H9 (cell line): ENCODE measurements at regions not wholly inside any gene's neighbourhood (a gene's known extent, or its start where the extent isn't known, plus 50 kb on each side); places are given as distances from the start of the nearest gene placed in this dataset.

Experiments
- DNase-seq: peaks from one replicate; pipeline ENCODE4 v3.0.0-alpha.2; 2017
- H2AFZ ChIP-seq: one replicate; pipeline ENCODE4 v1.6.1; 2013; ENCODE audit warnings: mild to moderate bottlenecking, low read length, control low read depth, moderate library complexity
- H2AK5ac ChIP-seq: 2 replicates; pipeline ENCODE4 v1.6.1; 2013; ENCODE audit warnings: low read length, control low read depth, mixed read lengths; ENCODE audit not compliant: insufficient read length
- H2BK120ac ChIP-seq: one replicate; pipeline ENCODE4 v1.6.1; 2013; ENCODE audit warnings: low read depth, mild to moderate bottlenecking, low read length, control low read depth, inconsistent platforms; ENCODE audit not compliant: poor library complexity, severe bottlenecking
- H2BK12ac ChIP-seq: 2 replicates; pipeline ENCODE4 v1.6.1; 2013; ENCODE audit warnings: low read length, control low read depth, mixed read lengths, low read depth; ENCODE audit not compliant: insufficient read length
- H2BK15ac ChIP-seq: 2 replicates; pipeline ENCODE4 v1.6.1; 2013; ENCODE audit warnings: low read depth, low read length, control low read depth
- H2BK20ac ChIP-seq: one replicate; pipeline ENCODE4 v1.6.1; 2013; ENCODE audit warnings: low read depth, mild to moderate bottlenecking, low read length, control low read depth, inconsistent platforms; ENCODE audit not compliant: poor library complexity, severe bottlenecking
- H2BK5ac ChIP-seq: 2 replicates; pipeline ENCODE4 v1.6.1; 2013; ENCODE audit warnings: low read length, control low read depth, mixed read lengths; ENCODE audit not compliant: insufficient read length
- H3K14ac ChIP-seq: 2 replicates; pipeline ENCODE4 v1.6.1; 2013; ENCODE audit warnings: low read length, control low read depth; ENCODE audit not compliant: insufficient read depth
- H3K18ac ChIP-seq: 2 replicates; pipeline ENCODE4 v1.6.1; 2013; ENCODE audit warnings: low read depth, mild to moderate bottlenecking, mixed read lengths, low read length, control low read depth; ENCODE audit not compliant: insufficient read length
- H3K23ac ChIP-seq: 2 replicates; pipeline ENCODE4 v1.6.1; 2013; ENCODE audit warnings: low read length, control low read depth, mixed read lengths, low read depth; ENCODE audit not compliant: insufficient read length
- H3K23me2 ChIP-seq: 2 replicates; pipeline ENCODE4 v1.6.1; 2013; ENCODE audit warnings: low read depth, mild to moderate bottlenecking, mixed read lengths, low read length, control low read depth; ENCODE audit not compliant: insufficient read length, poor library complexity, severe bottlenecking
- H3K27ac ChIP-seq: 2 replicates; pipeline ENCODE4 v1.5.1; 2013; ENCODE audit warnings: low read length, control low read depth, mixed read lengths, low read depth; ENCODE audit not compliant: insufficient read length
- H3K27me3 ChIP-seq: 2 replicates; pipeline ENCODE4 v1.6.1; 2013; ENCODE audit warnings: low read length, control low read depth, inconsistent platforms; ENCODE audit not compliant: insufficient read depth
- H3K4ac ChIP-seq: 2 replicates; pipeline ENCODE4 v1.6.1; 2013; ENCODE audit warnings: low read depth, mild to moderate bottlenecking, control low read depth, inconsistent platforms, low read length, moderate library complexity
- H3K4me1 ChIP-seq: 2 replicates; pipeline ENCODE4 v1.6.1; 2013; ENCODE audit warnings: low read length, control low read depth, inconsistent platforms; ENCODE audit not compliant: insufficient read depth
- H3K4me2 ChIP-seq: 2 replicates; pipeline ENCODE4 v1.6.1; 2013; ENCODE audit warnings: low read length, control low read depth, mixed read lengths; ENCODE audit not compliant: insufficient read length, insufficient read depth
- H3K56ac ChIP-seq: 2 replicates; pipeline ENCODE4 v1.6.1; 2013; ENCODE audit warnings: low read depth, mild to moderate bottlenecking, mixed read lengths, low read length, control low read depth; ENCODE audit not compliant: insufficient read length
- H3K79me1 ChIP-seq: 2 replicates; pipeline ENCODE4 v1.6.1; 2013; ENCODE audit warnings: low read depth, mild to moderate bottlenecking, moderate library complexity, low read length, control low read depth, inconsistent platforms; ENCODE audit not compliant: insufficient read depth, poor library complexity, severe bottlenecking
- H3K79me2 ChIP-seq: 2 replicates; pipeline ENCODE4 v1.6.1; 2013; ENCODE audit warnings: low read length, control low read depth, inconsistent platforms; ENCODE audit not compliant: insufficient read depth
- H3K9ac ChIP-seq: 2 replicates; pipeline ENCODE4 v1.6.1; 2013; ENCODE audit warnings: low read length, control low read depth, mixed read lengths; ENCODE audit not compliant: insufficient read length; ENCODE audit errors: extremely low read depth
- H3K9me3 ChIP-seq: one replicate; pipeline ENCODE4 v1.6.1; 2013; ENCODE audit warnings: low read depth, low read length, inconsistent platforms; ENCODE audit not compliant: control insufficient read depth
- H3T11ph ChIP-seq: one replicate; pipeline ENCODE4 v1.6.1; 2013; ENCODE audit warnings: mild to moderate bottlenecking, low read length, control low read depth, inconsistent platforms
- H4K20me1 ChIP-seq: one replicate; pipeline ENCODE4 v1.6.1; 2013; ENCODE audit not compliant: control insufficient read depth, insufficient read length, insufficient read depth
- H4K5ac ChIP-seq: 2 replicates; pipeline ENCODE4 v1.6.1; 2013; ENCODE audit warnings: low read depth, mild to moderate bottlenecking, mixed read lengths, low read length, control low read depth; ENCODE audit not compliant: insufficient read length
- H4K8ac ChIP-seq: replicated peaks from 2 replicates; pipeline ENCODE4 v1.6.1; 2013; ENCODE audit warnings: low read length, control low read depth, mixed read lengths, low read depth; ENCODE audit not compliant: insufficient read length
- H4K91ac ChIP-seq: 2 replicates; pipeline ENCODE4 v1.6.1; 2013; ENCODE audit warnings: low read depth, mild to moderate bottlenecking, moderate library complexity, mixed read lengths, low read length, control low read depth; ENCODE audit not compliant: insufficient read length
- H3K27ac Mint-ChIP-seq, 3 experiments: 2 replicates in 2 of 3; 3 replicates in 1 of 3; pipeline ENCODE4 v1.8.0; 2020 to 2021; ENCODE audit warnings: mixed read lengths in 3 of 3, mild to moderate bottlenecking in 1 of 3, moderate library complexity in 1 of 3
- H3K27me3 Mint-ChIP-seq: 2 replicates; pipeline ENCODE4 v1.8.0; 2021; ENCODE audit warnings: low read depth, mild to moderate bottlenecking, moderate library complexity, mixed read lengths
- H3K36me3 Mint-ChIP-seq, 3 experiments: 2 replicates in 2 of 3; 3 replicates in 1 of 3; pipeline ENCODE4 v1.8.0; 2020 to 2021; ENCODE audit warnings: low read depth in 3 of 3, mixed read lengths in 3 of 3; ENCODE audit not compliant: insufficient read depth in 1 of 3
- H3K4me1 Mint-ChIP-seq, 2 experiments: 2 replicates each; pipeline ENCODE4 v1.8.0; 2020; ENCODE audit warnings: mixed read lengths in 2 of 2
- H3K4me3 Mint-ChIP-seq, 2 experiments: 2 replicates in 1 of 2; 3 replicates in 1 of 2; pipeline ENCODE4 v1.8.0; 2020 to 2021; ENCODE audit warnings: mild to moderate bottlenecking in 2 of 2, mixed read lengths in 2 of 2, moderate library complexity in 1 of 2
- H3K9me3 Mint-ChIP-seq, 2 experiments: 2 replicates in 1 of 2; 3 replicates in 1 of 2; pipeline ENCODE4 v1.8.0; 2020; ENCODE audit warnings: mild to moderate bottlenecking in 2 of 2, mixed read lengths in 2 of 2, moderate library complexity in 1 of 2
- CTCF ChIP-seq: fragments of 200-600 bp; sonication (generic); conservative IDR thresholded peaks from 3 replicates; pipeline ENCODE4 v1.8.0; 2021; ENCODE audit warnings: antibody characterized with exemption, mild to moderate bottlenecking
- WGBS: extraction: QIAGEN DNeasy Blood & Tissue Kit; methylation state at CpG from one replicate; pipeline ENCODE4 v1.1.7; 2013; ENCODE audit warnings: missing lambda C conversion rate, low lambda C conversion rate, mixed read lengths; ENCODE audit not compliant: insufficient read length; ENCODE audit errors: extremely low coverage; 5-methylcytosine and 5-hydroxymethylcytosine counted together

DNA sequence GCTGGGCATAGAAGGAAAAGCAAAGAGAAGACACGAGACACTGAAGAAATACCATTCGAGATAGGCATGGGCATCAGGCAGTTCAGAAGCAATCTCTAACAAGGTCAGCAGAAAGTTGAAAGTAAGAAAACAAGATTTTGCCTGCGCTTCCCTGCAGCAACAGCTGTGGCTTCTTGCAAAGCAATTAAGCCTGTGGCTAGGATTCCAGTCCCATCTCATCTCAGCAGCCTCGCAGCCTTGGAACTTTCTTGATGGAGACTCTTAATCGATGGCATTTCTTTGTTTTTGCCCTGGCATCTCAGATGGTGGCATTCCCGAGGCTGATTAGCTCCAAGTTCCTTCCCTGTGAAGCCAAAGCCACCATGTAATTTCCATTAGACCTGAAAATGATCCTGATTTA lies 64.6 kb upstream of the SPAG17 start:
- no peak for TF ChIP-seq CTCF
- Histone ChIP-seq H2BK20ac (no peak overlapping the region), H3K9me3 (no peaks in the 10 kb centered on the region), H4K5ac (no peak overlapping the region), H3T11ph (no peak overlapping the region), H4K8ac (no peak overlapping the region), H3K14ac (no peak overlapping the region), H3K9ac (no peak overlapping the region), H3K79me2 (no peaks in the 10 kb centered on the region), H3K18ac (no peak overlapping the region), H2AK5ac (no peak overlapping the region), H3K27ac (no peak overlapping the region), H2BK120ac (no peak overlapping the region), H4K91ac (no peak overlapping the region), H3K27me3 (no peaks in the 10 kb centered on the region), H3K4me2 (no peak overlapping the region), H3K56ac (no peak overlapping the region), H3K23ac (no peak overlapping the region), H3K23me2 (no peaks in the 10 kb centered on the region), H3K79me1 (no peaks in the 10 kb centered on the region), H2AFZ (no peak overlapping the region), H2BK15ac (no peak overlapping the region), H2BK12ac (no peak overlapping the region), H4K20me1 (no peaks in the 10 kb centered on the region), H2BK5ac (no peak overlapping the region), H3K4ac (no peak overlapping the region), H3K4me1 (peaks cover 5% of the 10 kb centered on the region; the same call in 1 of the 2 replicates)
- H3K36me3 Mint-ChIP-seq, result no peaks in the 10 kb centered on the region
- H3K27ac Mint-ChIP-seq, result no peak overlapping the region
- H3K4me3 Mint-ChIP-seq, result no peak overlapping the region
- peaks cover 23 to 24% of the 10 kb centered on the region in 2 experiments for H3K4me1 Mint-ChIP-seq
- no CpG with 5 or more reads among the region's 6 CpGs for WGBS
- no peak for DNase-seq
- peaks cover 1% of the 10 kb centered on the region; the same call in 1 of the 2 replicates for H3K27me3 Mint-ChIP-seq
- no peaks in the 10 kb centered on the region for H3K9me3 Mint-ChIP-seq
